Endothelial cell of umbilical vein (primary cell): ENCODE measurements at regions not wholly inside any gene's neighbourhood (a gene's known extent, or its start where the extent isn't known, plus 50 kb on each side); places are given as distances from the start of the nearest gene placed in this dataset.

Experiments used
- CTCF ChIP-seq, 2 donors: IDR thresholded peaks; 1 replicate in 1 of 2; 2 replicates in 1 of 2; pipeline ENCODE4 v1.5.1; 2011; ENCODE audit warnings: low read length in 2 of 2, mild to moderate bottlenecking in 2 of 2, moderate library complexity in 2 of 2, control low read depth in 1 of 2, inconsistent platforms in 1 of 2, low read depth in 1 of 2; ENCODE audit not compliant: insufficient read depth in 1 of 2; ENCODE audit errors: extremely low read depth in 1 of 2
- POLR2A ChIP-seq: IDR thresholded peaks from 2 replicates; pipeline ENCODE4 v1.6.1; 2012; ENCODE audit warnings: low read depth, mild to moderate bottlenecking, control low read depth, low read length

- TF ChIP-seq CTCF (IDR thresholded peaks at IDR 0.05; ENCODE audit: extremely low read depth in 1 of 2, insufficient read depth in 1 of 2, low read depth in 1 of 2, low read length in 2 of 2) (no peak), POLR2A (no peak)
Measured at GRCh38 chr12:102317155-102317554, 119.5 kb upstream of the PMCH start.
